ENCODE measurements at regions not wholly inside any gene's neighbourhood (a gene's known extent, or its start where the extent isn't known, plus 50 kb on each side); places are given as distances from the start of the nearest gene placed in this dataset.

- Histone ChIP-seq H3K4me3 (no peak overlapping the region), H3K36me3 (no peaks in the 10 kb centered on the region), H3K27ac (no peak overlapping the region), H3K27me3 (no peaks in the 10 kb centered on the region), H3K4me1 (no peaks in the 10 kb centered on the region), H3K9me3 (no peaks in the 10 kb centered on the region)
- TF ChIP-seq CTCF (IDR thresholded peaks at IDR 0.05), result no peak
- TF ChIP-seq POLR2AphosphoS5 (IDR thresholded peaks at IDR 0.05), result no peak
- TF ChIP-seq EP300 (IDR thresholded peaks at IDR 0.05), result no peak
- no peak for TF ChIP-seq POLR2A (IDR thresholded peaks at IDR 0.05)
- intact Hi-C loops (cut with DNase I), result no loop called here
- WGBS, 2 donors, result 7 to 46% methylated on average over 3 of the region's 3 CpGs
- DNase-seq, result no peak
These were observed 115.1 kb upstream of the AKR1E2 start for GRCh38 chr10:4710858-4711257.

GRCh38 chr10:4708123-4708759, 117.8 kb upstream of the AKR1E2 start:
- WGBS, 2 donors, result 62 to 84% methylated on average over 6 of the region's 6 CpGs
- Histone ChIP-seq H3K4me1 (peaks cover 0 to 11% (median 8%) of the 10 kb centered on the region in 4 donors), H3K9me3 (no peaks in the 10 kb centered on the region), H3K36me3 (no peaks in the 10 kb centered on the region), H3K27ac (no peak overlapping the region), H3K27me3 (no peaks in the 10 kb centered on the region), H3K4me3 (no peak overlapping the region)
- intact Hi-C loops (cut with DNase I), result no loop called here
- TF ChIP-seq EP300 (IDR thresholded peaks at IDR 0.05) (no peak), CTCF (IDR thresholded peaks at IDR 0.05) (no peak), POLR2A (IDR thresholded peaks at IDR 0.05) (no peak), POLR2AphosphoS5 (IDR thresholded peaks at IDR 0.05) (no peak)
- DNase-seq, result no peak

- no peaks in the 10 kb centered on the region for H3K27me3 ChIP-seq
- DNase-seq, result no peak
- no peak overlapping the region for H3K27ac ChIP-seq
- H3K9me3 ChIP-seq, result no peaks in the 10 kb centered on the region
- TF ChIP-seq CTCF (IDR thresholded peaks at IDR 0.05), result no peak
- no peak for TF ChIP-seq EP300 (IDR thresholded peaks at IDR 0.05)
- TF ChIP-seq POLR2A (IDR thresholded peaks at IDR 0.05), result no peak
- no peak for TF ChIP-seq POLR2AphosphoS5 (IDR thresholded peaks at IDR 0.05)
- no peaks in the 10 kb centered on the region for H3K36me3 ChIP-seq
- intact Hi-C loops (cut with DNase I), result no loop called here
- peaks cover 0 to 11% (median 8%) of the 10 kb centered on the region in 4 donors for H3K4me1 ChIP-seq
- H3K4me3 ChIP-seq, result no peak overlapping the region
- 65 to 79% methylated on average over 2 of the region's 2 CpGs for WGBS, 2 donors
These were observed 118.8 kb upstream of the AKR1E2 start for GRCh38 chr10:4707221-4707620.

GRCh38 chr10:4704034-4704545, 121.9 kb upstream of the AKR1E2 start:
- DNase-seq, result no peak
- intact Hi-C loops (cut with DNase I), result no loop called here
- Histone ChIP-seq H3K27me3 (no peaks in the 10 kb centered on the region), H3K4me1 (peaks cover 0 to 11% (median 8%) of the 10 kb centered on the region in 4 donors), H3K9me3 (no peaks in the 10 kb centered on the region), H3K27ac (peak overlapping the region in 2 of 4 donors; percentile 51 to 63), H3K36me3 (no peaks in the 10 kb centered on the region), H3K4me3 (no peak overlapping the region)
- no peak for TF ChIP-seq POLR2A (IDR thresholded peaks at IDR 0.05)
- TF ChIP-seq POLR2AphosphoS5 (IDR thresholded peaks at IDR 0.05), result peak in 3 of 4 donors; percentile 57 to 68 (median 65)
- TF ChIP-seq CTCF (IDR thresholded peaks at IDR 0.05), result no peak
- peak in 1 of 4 donors; percentile 62 for TF ChIP-seq EP300 (IDR thresholded peaks at IDR 0.05)
- WGBS, 2 donors, result 3 to 59% methylated on average over 2 of the region's 2 CpGs

All from sigmoid colon (tissue), 6 donors.